Neutrophil (primary cell): ENCODE measurements at regions not wholly inside any gene's neighbourhood (a gene's known extent, or its start where the extent isn't known, plus 50 kb on each side); places are given as distances from the start of the nearest gene placed in this dataset.

Source experiments
- H3K27ac ChIP-seq: fragments of 200-600 bp; sonication (generic); 2 replicates; pipeline ENCODE4 v1.5.1; 2016; ENCODE audit warnings: mild to moderate bottlenecking, moderate library complexity
- H3K27me3 ChIP-seq: fragments of 200-600 bp; sonication (generic); 2 replicates; pipeline ENCODE4 v1.6.0; 2016; ENCODE audit warnings: mild to moderate bottlenecking
- H3K36me3 ChIP-seq: fragments of 200-600 bp; sonication (generic); 2 replicates; pipeline ENCODE4 v1.5.1; 2017
- H3K4me1 ChIP-seq, 2 experiments: fragments of 200-600 bp in 1 of 2; sonication (generic) in 1 of 2; 1 replicate in 1 of 2; 2 replicates in 1 of 2; pipeline versions ENCODE4 v1.5.1 to v1.6.1; 2013 to 2016; ENCODE audit warnings: low read depth in 1 of 2, low read length in 1 of 2, mild to moderate bottlenecking in 1 of 2, moderate library complexity in 1 of 2; ENCODE audit not compliant: control insufficient read depth in 1 of 2, insufficient read depth in 1 of 2
- H3K4me3 ChIP-seq, 2 experiments: fragments of 200-600 bp in 1 of 2; sonication (generic) in 1 of 2; 1 replicate in 1 of 2; 2 replicates in 1 of 2; pipeline ENCODE4 v1.5.1; 2013 to 2016; ENCODE audit warnings: low read depth in 1 of 2, low read length in 1 of 2, mild to moderate bottlenecking in 1 of 2, moderate library complexity in 1 of 2
- H3K9me3 ChIP-seq: fragments of 200-600 bp; sonication (generic); 2 replicates; pipeline ENCODE4 v1.5.1; 2016
- CTCF ChIP-seq: fragments of 200-600 bp; sonication (generic); IDR thresholded peaks from 2 replicates; pipeline ENCODE4 v1.5.1; 2016; ENCODE audit warnings: antibody characterized with exemption

GRCh38 chr4:115292320-115293092 lies 179.1 kb upstream of the NDST4 start:
- Histone ChIP-seq H3K36me3 (no peaks in the 10 kb centered on the region), H3K4me1 (no peaks in the 10 kb centered on the region), H3K9me3 (no peaks in the 10 kb centered on the region), H3K27me3 (no peaks in the 10 kb centered on the region), H3K27ac (no peak overlapping the region), H3K4me3 (no peak overlapping the region)
- TF ChIP-seq CTCF, result no peak

GRCh38 chr4:115287426-115287825 lies 174.0 kb upstream of the NDST4 start:
- Histone ChIP-seq H3K4me3 (no peak overlapping the region), H3K27ac (no peak overlapping the region), H3K9me3 (no peaks in the 10 kb centered on the region), H3K36me3 (no peaks in the 10 kb centered on the region), H3K27me3 (no peaks in the 10 kb centered on the region), H3K4me1 (no peaks in the 10 kb centered on the region)
- TF ChIP-seq CTCF, result no peak

- Histone ChIP-seq H3K27me3 (no peaks in the 10 kb centered on the region), H3K4me3 (no peak overlapping the region), H3K36me3 (no peaks in the 10 kb centered on the region), H3K9me3 (no peaks in the 10 kb centered on the region), H3K4me1 (peaks cover 4 to 19% of the 10 kb centered on the region in 2 experiments), H3K27ac (no peak overlapping the region)
- no peak for TF ChIP-seq CTCF
These were observed 165.9 kb upstream of the NDST4 start for GRCh38 chr4:115279330-115279729.

- H3K27ac ChIP-seq, result no peak overlapping the region
- no peak overlapping the region for H3K4me3 ChIP-seq
- H3K9me3 ChIP-seq, result no peaks in the 10 kb centered on the region
- peaks cover 5 to 24% of the 10 kb centered on the region in 2 experiments for H3K4me1 ChIP-seq
- no peak for TF ChIP-seq CTCF
- H3K36me3 ChIP-seq, result no peaks in the 10 kb centered on the region
- no peaks in the 10 kb centered on the region for H3K27me3 ChIP-seq
These were observed 165.4 kb upstream of the NDST4 start for GRCh38 chr4:115278830-115279229.

GRCh38 chr4:115275615-115276014 lies 162.2 kb upstream of the NDST4 start:
- no peak for TF ChIP-seq CTCF
- H3K9me3 ChIP-seq, result no peaks in the 10 kb centered on the region
- H3K4me1 ChIP-seq, result peaks cover 5 to 30% of the 10 kb centered on the region in 2 experiments
- no peak overlapping the region for H3K4me3 ChIP-seq
- H3K27ac ChIP-seq, result no peak overlapping the region
- H3K27me3 ChIP-seq, result no peaks in the 10 kb centered on the region
- H3K36me3 ChIP-seq, result no peaks in the 10 kb centered on the region
